Uterus (tissue), 3 donors: ENCODE measurements at regions not wholly inside any gene's neighbourhood (a gene's known extent, or its start where the extent isn't known, plus 50 kb on each side); places are given as distances from the start of the nearest gene placed in this dataset.

ENCODE experiments used
- DNase-seq, 2 donors: peaks; one replicate each; pipeline ENCODE4 v3.0.0-alpha.2; 2019 to 2020
- H3K27ac ChIP-seq, 2 donors: fragments of 200-600 bp; sonication (generic); 1 replicate in 1 of 2; 2 replicates in 1 of 2; pipeline ENCODE4 v1.5.1; 2016 to 2018
- H3K27me3 ChIP-seq, 2 donors: fragments of 200-600 bp; sonication (generic); one replicate each; pipeline ENCODE4 v1.5.1; 2018 to 2019; ENCODE audit warnings: control low read depth in 1 of 2
- H3K36me3 ChIP-seq, 2 donors: fragments of 200-600 bp; sonication (generic); one replicate each; pipeline ENCODE4 v1.5.1; 2019; ENCODE audit warnings: control low read depth in 1 of 2
- H3K4me1 ChIP-seq, 2 donors: fragments of 200-600 bp; sonication (generic); one replicate each; pipeline ENCODE4 v1.5.1; 2018 to 2019; ENCODE audit warnings: control low read depth in 1 of 2
- H3K4me3 ChIP-seq, 2 donors: fragments of 200-600 bp; sonication (generic); 1 replicate in 1 of 2; 2 replicates in 1 of 2; pipeline ENCODE4 v1.5.1; 2018 to 2019; ENCODE audit warnings: mild to moderate bottlenecking in 1 of 2
- H3K9me3 ChIP-seq, 2 donors: fragments of 200-600 bp; sonication (generic); one replicate each; pipeline ENCODE4 v1.5.1; 2019; ENCODE audit warnings: control low read depth in 1 of 2
- CTCF ChIP-seq, 4 experiments: fragments of 200-600 bp in 2 of 4; fragments of 450-650 bp in 2 of 4; sonication (generic) in 2 of 4; IDR thresholded peaks; one replicate each; pipeline ENCODE4 v1.5.1; 2016 to 2019; ENCODE audit warnings: antibody characterized with exemption in 4 of 4, mild to moderate bottlenecking in 2 of 4, moderate library complexity in 1 of 4
- POLR2A ChIP-seq, 2 donors: fragments of 450-650 bp; IDR thresholded peaks; one replicate each; pipeline ENCODE4 v1.6.1; 2016; ENCODE audit warnings: antibody characterized with exemption in 2 of 2, mild to moderate bottlenecking in 1 of 2, moderate library complexity in 1 of 2
- intact Hi-C: fragments of 100-400 bp; cut with DNase I; formaldehyde crosslinking; loops from one replicate; pipeline ENCODE4 v1.15.1; 2023; ENCODE audit warnings: low total_unique reads
- donor health status: DM: yes; HTN: yes; CAD: no.

- H3K27ac ChIP-seq: no peak overlapping the region
- no peak for TF ChIP-seq POLR2A (IDR thresholded peaks at IDR 0.05)
- no peak for TF ChIP-seq CTCF (IDR thresholded peaks at IDR 0.05)
- DNase-seq: no peak
- intact Hi-C loops: no loop called here
- H3K9me3 ChIP-seq: no peaks in the 10 kb centered on the region
- H3K27me3 ChIP-seq: no peaks in the 10 kb centered on the region
- H3K4me1 ChIP-seq: no peaks in the 10 kb centered on the region
- no peaks in the 10 kb centered on the region for H3K36me3 ChIP-seq
- no peak overlapping the region for H3K4me3 ChIP-seq
Observed at GRCh38 chr16:80197741-80198201, 343.0 kb upstream of the DYNLRB2 start.

- Histone ChIP-seq H3K27ac (no peak overlapping the region), H3K27me3 (no peaks in the 10 kb centered on the region), H3K36me3 (no peaks in the 10 kb centered on the region), H3K9me3 (no peaks in the 10 kb centered on the region), H3K4me3 (no peak overlapping the region), H3K4me1 (no peaks in the 10 kb centered on the region)
- DNase-seq: no peak
- intact Hi-C loops: no loop called here
- no peak for TF ChIP-seq POLR2A (IDR thresholded peaks at IDR 0.05)
- no peak for TF ChIP-seq CTCF (IDR thresholded peaks at IDR 0.05)
Observed at GRCh38 chr16:80191928-80192327, 348.9 kb upstream of the DYNLRB2 start.

DNA sequence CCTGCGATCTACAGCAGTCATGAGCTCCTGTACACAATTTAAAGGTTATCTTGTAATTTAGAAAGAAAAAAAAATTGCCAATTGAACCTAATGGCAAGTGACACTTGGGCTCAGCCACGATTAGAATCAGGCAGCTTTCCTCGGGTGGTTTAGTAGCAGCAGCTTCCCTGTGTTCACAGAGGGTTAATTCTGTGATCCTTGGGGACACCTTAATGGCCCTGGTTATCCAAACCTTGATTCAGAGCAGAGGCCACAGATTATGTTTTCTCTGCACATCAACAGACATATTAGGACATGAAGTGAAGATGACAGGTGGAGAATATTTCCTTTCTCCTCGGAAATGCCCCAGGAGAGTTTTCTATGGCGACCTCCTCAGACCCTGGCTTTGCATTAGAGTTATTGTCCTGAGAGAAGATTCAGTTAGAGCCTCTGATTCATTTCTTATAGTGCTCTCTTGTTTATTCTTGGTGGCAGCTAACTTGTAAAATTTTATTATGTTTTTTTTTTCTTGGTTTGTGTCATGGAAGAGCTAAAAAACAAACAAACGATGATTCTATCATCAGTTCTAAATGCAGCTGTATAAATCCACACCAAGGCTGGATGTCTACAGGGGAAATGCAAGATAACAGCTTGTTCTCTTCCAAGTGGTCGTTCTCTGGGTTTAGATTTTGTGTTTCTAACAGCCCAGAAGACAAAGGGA lies 351.2 kb upstream of the DYNLRB2 start:
- intact Hi-C loops: no loop called here
- H3K4me3 ChIP-seq: no peak overlapping the region
- H3K9me3 ChIP-seq: no peaks in the 10 kb centered on the region

GRCh38 chr16:80176114-80176513 lies 364.7 kb upstream of the DYNLRB2 start:
- no peak for TF ChIP-seq POLR2A (IDR thresholded peaks at IDR 0.05)
- TF ChIP-seq CTCF (IDR thresholded peaks at IDR 0.05): no peak

More for the DNA sequence above, 351.2 kb upstream of the DYNLRB2 start:
- Histone ChIP-seq H3K27me3 (no peaks in the 10 kb centered on the region), H3K27ac (no peak overlapping the region), H3K36me3 (no peaks in the 10 kb centered on the region), H3K4me1 (no peaks in the 10 kb centered on the region)
- TF ChIP-seq CTCF (IDR thresholded peaks at IDR 0.05) (no peak), POLR2A (IDR thresholded peaks at IDR 0.05) (no peak)
- no peak for DNase-seq

DNA sequence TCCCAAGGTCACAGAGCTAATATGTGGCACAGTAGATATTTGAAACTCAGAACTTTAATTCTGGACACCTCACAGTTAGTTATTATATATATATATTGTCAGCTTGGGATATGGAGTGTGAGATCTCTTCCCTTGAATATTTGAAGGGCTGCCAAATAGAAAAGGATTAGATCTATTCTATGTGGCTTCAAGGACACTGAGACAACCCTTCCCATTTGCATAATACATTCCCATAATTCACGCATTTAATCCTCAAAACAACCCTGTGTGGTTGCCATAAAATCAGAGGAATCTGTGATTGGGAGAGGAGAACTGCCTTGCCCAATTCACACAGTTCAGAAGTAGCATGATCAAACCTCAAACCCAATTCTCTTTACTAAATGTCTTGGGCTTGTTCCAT lies 365.8 kb upstream of the DYNLRB2 start:
- H3K4me1 ChIP-seq: no peaks in the 10 kb centered on the region
- no peak overlapping the region for H3K27ac ChIP-seq
- no peak for DNase-seq
- TF ChIP-seq POLR2A (IDR thresholded peaks at IDR 0.05): no peak
- no peaks in the 10 kb centered on the region for H3K27me3 ChIP-seq
- H3K36me3 ChIP-seq: no peaks in the 10 kb centered on the region
- no peaks in the 10 kb centered on the region for H3K9me3 ChIP-seq
- H3K4me3 ChIP-seq: no peak overlapping the region
- intact Hi-C loops: no loop called here

More at GRCh38 chr16:80176114-80176513, 364.7 kb upstream of the DYNLRB2 start:
- H3K9me3 ChIP-seq: no peaks in the 10 kb centered on the region
- no peak overlapping the region for H3K4me3 ChIP-seq
- no peak overlapping the region for H3K27ac ChIP-seq
- H3K27me3 ChIP-seq: no peaks in the 10 kb centered on the region
- H3K36me3 ChIP-seq: no peaks in the 10 kb centered on the region
- no peak for DNase-seq
- intact Hi-C loops: no loop called here
- H3K4me1 ChIP-seq: no peaks in the 10 kb centered on the region
